Right ventricle myocardium inferior (tissue), 1 donor: ENCODE measurements at regions not wholly inside any gene's neighbourhood (a gene's known extent, or its start where the extent isn't known, plus 50 kb on each side); places are given as distances from the start of the nearest gene placed in this dataset.

Source experiments
- ATAC-seq: fragments of 200-7000 bp; cut with Tn5 transposase; one replicate; pipeline ENCODE4 v1.9.1; 2020; ENCODE audit warnings: mild to moderate bottlenecking, moderate library complexity
- DNase-seq: peaks from one replicate; pipeline ENCODE4 v3.0.0; 2021; ENCODE audit errors: missing footprints
- intact Hi-C: fragments of 100-400 bp; cut with DNase I; formaldehyde crosslinking; loops from one replicate; pipeline ENCODE4 v1.11.0; 2022
- donor health status: DM: no; HTN: yes; CAD: no; lungs with severe emphysema.

- intact Hi-C loops = no loop called here
- no peak for DNase-seq
- ATAC-seq = no peak
Measured at GRCh38 chr2:221289846-221290245, 282.3 kb downstream of the EPHA4 start.

DNA sequence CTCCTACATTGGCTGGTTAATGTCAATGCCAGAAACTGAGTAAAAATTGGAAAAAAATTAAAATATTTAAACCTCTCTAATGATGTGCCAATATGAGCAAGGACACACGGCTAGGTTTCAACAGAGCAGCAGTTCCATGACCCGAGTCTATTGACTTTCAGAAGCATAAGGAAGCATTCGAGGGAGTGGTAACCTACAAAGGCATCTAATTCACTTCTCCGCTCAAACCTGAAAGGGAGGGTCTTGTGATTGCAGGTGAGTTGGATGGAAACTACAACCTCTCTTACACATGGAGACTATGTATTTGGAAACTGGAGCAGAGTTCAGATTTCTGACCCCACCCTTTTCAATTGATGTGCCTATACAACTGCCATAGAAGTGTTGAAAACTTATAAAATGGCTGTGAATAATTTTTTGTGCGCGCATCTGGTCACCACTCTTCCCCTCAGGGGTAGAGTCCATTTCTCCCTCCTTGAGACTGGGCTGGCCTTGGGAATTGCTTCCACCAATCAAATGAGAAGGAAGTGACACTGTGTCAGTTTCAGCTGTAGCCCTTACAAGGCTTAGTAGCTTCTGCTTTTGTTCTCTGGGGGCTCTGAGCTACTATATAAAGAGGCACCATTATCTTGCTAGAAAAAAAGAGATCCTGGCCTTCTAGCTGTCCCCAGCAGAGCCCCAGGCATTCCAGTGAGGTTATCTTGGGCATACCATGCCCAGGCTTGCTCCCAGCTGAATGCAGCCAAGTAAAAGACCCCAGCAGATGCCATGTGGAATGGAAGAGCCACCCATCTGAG, 278.0 kb downstream of the EPHA4 start:
- no peak for DNase-seq
- intact Hi-C loops = no loop called here
- no peak for ATAC-seq

DNA sequence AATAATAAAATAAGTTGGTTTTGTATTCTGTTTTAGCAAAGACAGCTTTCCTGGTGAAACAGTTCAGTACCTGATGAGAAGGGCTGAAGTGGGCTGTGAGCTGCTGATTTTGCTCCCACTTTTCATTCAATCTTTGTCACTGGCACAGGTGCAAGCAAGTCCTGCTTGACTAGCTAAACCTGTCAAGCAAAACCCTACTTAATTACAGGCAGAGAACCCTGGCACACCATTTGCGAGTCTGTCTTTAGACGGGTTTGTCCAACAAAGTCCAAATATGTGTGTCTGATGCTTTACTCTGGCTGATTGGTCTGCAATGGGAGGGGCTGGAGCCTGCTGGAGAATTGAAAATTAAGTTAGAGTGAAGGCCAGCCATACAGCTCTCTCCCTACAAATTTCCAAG, 267.2 kb downstream of the EPHA4 start:
- intact Hi-C loops = no loop called here
- no peak for DNase-seq
- ATAC-seq = no peak

GRCh38 chr2:221308507-221309066, 263.5 kb downstream of the EPHA4 start:
- intact Hi-C loops = no loop called here
- no peak for ATAC-seq
- DNase-seq = no peak

- ATAC-seq (no peak), DNase-seq (no peak)
- intact Hi-C loops = no loop called here
Measured at GRCh38 chr2:221309892-221310583, 262.1 kb downstream of the EPHA4 start.

GRCh38 chr2:221310730-221311129, 261.4 kb downstream of the EPHA4 start:
- ATAC-seq = no peak
- no peak for DNase-seq
- intact Hi-C loops = no loop called here

DNA sequence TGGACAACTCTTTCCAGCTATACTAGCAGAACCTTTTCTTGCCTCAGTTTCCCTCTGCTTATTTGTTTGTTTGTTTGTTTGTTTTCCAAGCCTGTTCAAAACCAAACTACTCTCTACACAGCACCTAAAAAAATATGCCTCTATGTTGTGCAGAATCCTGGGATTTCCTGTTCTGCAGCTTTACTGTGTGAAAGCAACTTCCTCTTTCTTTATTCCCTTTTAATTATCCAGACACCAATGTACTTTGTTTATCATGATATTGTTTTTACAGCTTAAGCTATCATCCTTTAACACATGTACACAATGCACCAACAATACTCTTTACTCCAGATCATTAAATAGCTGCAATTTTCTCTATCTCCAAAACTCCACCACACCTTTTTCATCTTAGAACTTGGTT, 259.5 kb downstream of the EPHA4 start:
- ATAC-seq (no peak), DNase-seq (no peak)
- intact Hi-C loops = no loop called here

DNA sequence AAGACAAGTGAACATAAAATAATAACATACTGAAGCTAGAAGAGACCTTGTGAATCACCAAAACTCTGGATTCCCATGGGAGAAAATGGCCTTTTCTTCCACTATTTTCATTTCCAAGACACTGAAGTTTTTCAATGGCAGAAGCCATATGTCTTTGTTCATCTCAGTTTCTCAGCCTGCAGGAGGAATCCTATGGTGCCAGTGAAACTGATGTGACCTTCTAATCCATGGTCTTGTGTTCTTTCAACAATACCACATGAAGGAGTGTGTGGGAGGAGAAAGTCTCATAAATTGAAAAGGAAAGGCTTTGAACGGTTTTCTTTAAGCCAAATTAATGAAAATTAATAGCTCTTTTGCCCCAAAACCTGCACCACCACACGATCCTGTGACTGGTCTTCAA, 257.3 kb downstream of the EPHA4 start:
- ATAC-seq = no peak
- DNase-seq = no peak
- intact Hi-C loops = no loop called here

GRCh38 chr2:221318376-221319130, 253.6 kb downstream of the EPHA4 start:
- ATAC-seq (no peak), DNase-seq (no peak)
- intact Hi-C loops = no loop called here

- intact Hi-C loops = no loop called here
- ATAC-seq (no peak), DNase-seq (no peak)
Measured at GRCh38 chr2:221322741-221323140, 249.4 kb downstream of the EPHA4 start.

- intact Hi-C loops = no loop called here
- ATAC-seq (no peak), DNase-seq (no peak)
Measured at GRCh38 chr2:221323513-221323912, 248.6 kb downstream of the EPHA4 start.

- ATAC-seq = no peak
- intact Hi-C loops = no loop called here
- no peak for DNase-seq
Measured at GRCh38 chr2:221330436-221330835, 241.7 kb downstream of the EPHA4 start.

- intact Hi-C loops = no loop called here
- DNase-seq = no peak
- ATAC-seq = no peak
Measured at GRCh38 chr2:221334481-221335218, 237.5 kb downstream of the EPHA4 start.

GRCh38 chr2:221335219-221335752, 236.8 kb downstream of the EPHA4 start:
- DNase-seq (no peak), ATAC-seq (no peak)
- intact Hi-C loops = no loop called here

DNA sequence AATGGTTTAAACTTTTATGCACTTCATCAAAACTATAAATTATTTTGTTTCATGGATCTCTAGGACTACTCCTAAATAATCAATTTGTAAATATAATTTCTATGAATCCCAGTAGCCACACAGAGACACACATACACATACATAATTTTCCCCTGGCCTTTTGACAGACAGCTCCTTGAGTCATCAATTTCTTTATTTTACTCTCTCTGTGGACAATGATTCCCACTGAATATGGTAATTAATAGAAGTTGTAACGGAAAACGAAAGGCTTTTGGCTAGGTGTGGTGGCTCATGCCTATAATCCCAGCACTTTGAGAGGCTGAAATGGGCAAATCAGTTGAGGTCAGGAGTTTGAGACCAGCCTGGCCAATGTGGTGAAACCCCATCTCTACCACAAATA, 235.1 kb downstream of the EPHA4 start:
- intact Hi-C loops = no loop called here
- ATAC-seq = no peak
- no peak for DNase-seq

- DNase-seq (no peak), ATAC-seq (no peak)
- intact Hi-C loops = no loop called here
Measured at GRCh38 chr2:221337957-221338685, 234.0 kb downstream of the EPHA4 start.

- DNase-seq (no peak), ATAC-seq (no peak)
- intact Hi-C loops = no loop called here
Measured at GRCh38 chr2:221342388-221342787, 229.7 kb downstream of the EPHA4 start.

GRCh38 chr2:221343524-221343923, 228.6 kb downstream of the EPHA4 start:
- ATAC-seq (no peak), DNase-seq (no peak)
- intact Hi-C loops = no loop called here
